Inferior parietal cortex (tissue), 1 donor: ENCODE measurements at regions not wholly inside any gene's neighbourhood (a gene's known extent, or its start where the extent isn't known, plus 50 kb on each side); places are given as distances from the start of the nearest gene placed in this dataset.
A peak's percentile ranks its signal among the peaks of the same experiment; 100 is the strongest.

Source experiments
- DNase-seq: peaks from one replicate; pipeline ENCODE4 v3.0.0-alpha.2; 2016; ENCODE audit errors: extremely low spot score

GRCh38 chr18:25962919-25963318 is 127.5 kb downstream of the SS18 start:
- no peak for DNase-seq

- no peak for DNase-seq
Measured at GRCh38 chr18:25962176-25962575, 128.2 kb downstream of the SS18 start.

GRCh38 chr18:25957017-25957416 is 133.4 kb downstream of the SS18 start:
- DNase-seq = no peak

GRCh38 chr18:25953111-25953510 is 137.3 kb downstream of the SS18 start:
- DNase-seq = no peak

- no peak for DNase-seq
Measured at GRCh38 chr18:25950321-25950720, 140.1 kb downstream of the SS18 start.

GRCh38 chr18:25946540-25946939 is 143.9 kb downstream of the SS18 start:
- no peak for DNase-seq

- no peak for DNase-seq
Measured at GRCh38 chr18:25935356-25935755, 155.1 kb downstream of the SS18 start.

- DNase-seq = no peak
Measured at GRCh38 chr18:25931126-25931525, 159.3 kb downstream of the SS18 start.

- no peak for DNase-seq
Measured at GRCh38 chr18:25929787-25930186, 160.6 kb downstream of the SS18 start.

GRCh38 chr18:25927830-25928229 is 162.6 kb downstream of the SS18 start:
- no peak for DNase-seq

- DNase-seq = no peak
Measured at GRCh38 chr18:25923193-25923592, 167.2 kb downstream of the SS18 start.

GRCh38 chr18:25921677-25922421 is 168.6 kb downstream of the SS18 start:
- peak; percentile 22 for DNase-seq

- no peak for DNase-seq
Measured at GRCh38 chr18:25915907-25916306, 174.5 kb downstream of the SS18 start.

- no peak for DNase-seq
Measured at GRCh38 chr18:25898965-25899364, 191.4 kb downstream of the SS18 start.

GRCh38 chr18:25896956-25897355 is 193.5 kb downstream of the SS18 start:
- DNase-seq = no peak

- peak; percentile 29 for DNase-seq
Measured at GRCh38 chr18:25896178-25896780, 194.1 kb downstream of the SS18 start.

GRCh38 chr18:25895518-25895917 is 194.9 kb downstream of the SS18 start:
- DNase-seq = no peak

- DNase-seq = no peak
Measured at GRCh38 chr18:25886283-25886682, 204.1 kb downstream of the SS18 start.

GRCh38 chr18:25883091-25883490 is 207.3 kb downstream of the SS18 start:
- DNase-seq = no peak

GRCh38 chr18:25881149-25881548 is 209.3 kb downstream of the SS18 start:
- no peak for DNase-seq

GRCh38 chr18:25880441-25880840 is 210.0 kb downstream of the SS18 start:
- DNase-seq = no peak

GRCh38 chr18:25876330-25876948 is 214.0 kb downstream of the SS18 start:
- DNase-seq = no peak
